Chondrocyte (in vitro differentiated cells): ENCODE measurements at regions not wholly inside any gene's neighbourhood (a gene's known extent, or its start where the extent isn't known, plus 50 kb on each side); places are given as distances from the start of the nearest gene placed in this dataset.

ENCODE experiments used
- DNase-seq: peaks from one replicate; pipeline ENCODE4 v3.0.0; 2021; ENCODE audit warnings: mixed read lengths, low spot score
- H3K27ac Mint-ChIP-seq: one replicate; pipeline ENCODE4 v1.8.0; 2021; ENCODE audit warnings: mild to moderate bottlenecking, moderate library complexity, mixed read lengths; ENCODE audit not compliant: unreplicated experiment
- H3K27me3 Mint-ChIP-seq: 2 replicates; pipeline ENCODE4 v1.8.0; 2021; ENCODE audit warnings: low read depth, mixed read lengths
- H3K36me3 Mint-ChIP-seq: 2 replicates; pipeline ENCODE4 v1.8.0; 2021; ENCODE audit warnings: low read depth, mixed read lengths
- H3K4me1 Mint-ChIP-seq: 2 replicates; pipeline ENCODE4 v1.8.0; 2021; ENCODE audit warnings: low read depth, mild to moderate bottlenecking, mixed read lengths
- H3K4me3 Mint-ChIP-seq: one replicate; pipeline ENCODE4 v1.8.0; 2021; ENCODE audit warnings: mild to moderate bottlenecking, moderate library complexity, mixed read lengths; ENCODE audit not compliant: unreplicated experiment
- H3K9me3 Mint-ChIP-seq: 2 replicates; pipeline ENCODE4 v1.8.0; 2021; ENCODE audit warnings: low read depth, mixed read lengths
- CTCF ChIP-seq: fragments of 200-600 bp; sonication (generic); IDR thresholded peaks from 2 replicates; pipeline ENCODE4 v1.5.0; 2021; ENCODE audit warnings: antibody characterized with exemption, mild to moderate bottlenecking, moderate library complexity

DNA sequence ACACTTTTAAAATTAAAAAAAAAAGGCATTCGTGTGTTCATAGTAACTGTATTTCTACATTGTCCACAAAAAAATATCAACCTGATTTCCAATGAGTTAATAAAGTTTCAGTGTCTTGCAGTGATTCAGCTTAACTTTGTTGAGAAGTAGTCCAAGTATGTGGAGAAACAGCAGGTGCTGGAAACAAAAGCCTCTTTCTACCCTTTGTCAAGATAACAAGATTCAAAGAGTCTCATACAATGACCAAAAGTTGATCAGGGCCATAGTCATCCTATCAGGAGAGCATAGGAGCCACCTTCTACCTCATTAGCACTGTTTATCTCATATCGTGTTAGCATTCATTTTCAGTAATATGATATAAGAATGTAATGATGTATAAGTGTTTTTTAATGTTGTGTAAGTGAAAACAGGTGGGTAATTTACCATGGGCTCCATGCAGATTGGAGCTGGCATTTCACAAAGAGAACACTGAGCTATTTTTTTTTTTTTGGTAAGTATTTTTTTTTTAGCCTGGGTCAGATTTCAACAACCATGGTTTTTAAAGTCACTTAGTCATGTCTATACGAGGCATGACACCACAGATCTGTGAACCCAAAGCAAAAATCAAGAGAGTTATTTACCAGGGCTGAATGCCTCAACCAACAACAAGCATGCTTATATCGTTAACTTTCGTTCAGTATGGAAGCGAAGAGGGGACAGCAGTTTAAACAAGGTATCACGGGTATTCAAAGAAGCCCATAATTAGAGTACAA lies 165.0 kb upstream of the ZNF521 start:
- H3K4me3 Mint-ChIP-seq, result no peak overlapping the region
- H3K36me3 Mint-ChIP-seq, result no peaks in the 10 kb centered on the region
- no peaks in the 10 kb centered on the region for H3K27me3 Mint-ChIP-seq
- DNase-seq, result no peak
- no peak for TF ChIP-seq CTCF
- peaks cover 31% of the 10 kb centered on the region for H3K4me1 Mint-ChIP-seq
- H3K9me3 Mint-ChIP-seq, result no peaks in the 10 kb centered on the region
- H3K27ac Mint-ChIP-seq, result peak overlapping the region; percentile 87

- peaks cover 31% of the 10 kb centered on the region for H3K4me1 Mint-ChIP-seq
- H3K4me3 Mint-ChIP-seq, result no peak overlapping the region
- H3K9me3 Mint-ChIP-seq, result no peaks in the 10 kb centered on the region
- H3K27ac Mint-ChIP-seq, result no peak overlapping the region
- no peaks in the 10 kb centered on the region for H3K27me3 Mint-ChIP-seq
- TF ChIP-seq CTCF, result no peak
- no peak for DNase-seq
- H3K36me3 Mint-ChIP-seq, result no peaks in the 10 kb centered on the region
These were observed 164.2 kb upstream of the ZNF521 start for GRCh38 chr18:25516121-25516520.

GRCh38 chr18:25510096-25510495 lies 158.1 kb upstream of the ZNF521 start:
- H3K4me3 Mint-ChIP-seq, result no peak overlapping the region
- no peaks in the 10 kb centered on the region for H3K36me3 Mint-ChIP-seq
- H3K27me3 Mint-ChIP-seq, result no peaks in the 10 kb centered on the region
- no peak for TF ChIP-seq CTCF
- DNase-seq, result no peak
- H3K4me1 Mint-ChIP-seq, result no peaks in the 10 kb centered on the region
- no peak overlapping the region for H3K27ac Mint-ChIP-seq
- H3K9me3 Mint-ChIP-seq, result no peaks in the 10 kb centered on the region

DNA sequence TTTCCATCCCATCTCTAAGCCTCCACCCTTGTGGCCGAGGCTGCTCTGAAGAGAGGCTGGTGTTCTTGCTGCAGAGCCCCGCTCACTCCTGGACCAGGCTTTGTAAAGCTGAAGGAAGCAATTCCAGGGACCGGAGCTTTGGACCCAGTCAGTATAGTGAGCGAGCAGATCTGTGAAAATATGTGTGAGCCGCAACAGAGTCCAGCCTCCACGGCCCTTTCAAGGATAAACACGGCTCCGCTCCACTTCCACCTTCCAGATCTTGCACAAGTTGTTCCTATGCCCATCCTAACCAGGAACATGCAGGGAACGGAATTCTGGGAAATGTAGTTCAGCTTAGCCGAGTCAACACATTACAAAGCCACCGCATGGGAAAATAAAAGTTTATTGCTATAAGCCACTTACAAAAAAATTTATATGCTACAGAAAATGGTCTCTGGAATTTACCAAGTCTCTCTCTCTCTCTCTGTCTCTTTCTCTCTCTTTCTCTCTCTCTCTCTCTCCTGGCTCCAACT lies 151.7 kb upstream of the ZNF521 start:
- peak overlapping the region; percentile 66 for H3K4me3 Mint-ChIP-seq
- TF ChIP-seq CTCF, result no peak
- H3K4me1 Mint-ChIP-seq, result peaks cover 8% of the 10 kb centered on the region

DNA sequence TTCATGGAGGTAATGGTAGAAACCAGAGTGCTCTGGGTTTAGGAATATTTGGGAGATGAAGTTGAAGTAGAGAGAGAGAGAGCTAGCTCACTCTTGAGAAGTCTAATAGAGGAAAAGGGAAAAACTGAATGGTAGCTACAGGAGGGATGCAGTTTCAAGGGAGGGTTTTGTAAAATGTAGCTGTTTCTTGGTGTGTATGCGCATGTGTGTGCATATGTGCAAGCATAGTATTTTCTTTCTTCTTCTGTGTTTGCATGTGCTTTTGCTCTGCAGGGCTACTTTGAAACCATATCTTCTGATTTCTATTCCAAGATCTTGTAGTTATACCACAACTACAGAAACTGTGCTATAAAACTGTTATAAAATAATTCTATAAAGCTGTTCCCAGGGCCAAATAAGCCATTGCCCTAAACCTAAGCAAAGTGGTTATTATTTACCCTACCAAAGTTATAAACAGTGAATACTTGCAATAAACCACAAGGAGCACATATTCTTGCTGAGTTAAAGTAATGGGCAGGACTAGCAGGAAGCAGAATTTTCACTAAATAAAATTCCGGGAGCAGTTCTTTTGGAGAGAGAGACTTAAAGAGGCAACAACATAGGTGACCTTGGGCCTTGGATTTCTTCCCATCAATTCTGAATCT lies 145.3 kb upstream of the ZNF521 start:
- Mint-ChIP-seq H3K9me3 (peaks cover 23% of the 10 kb centered on the region), H3K36me3 (peaks cover 2% of the 10 kb centered on the region), H3K4me3 (no peak overlapping the region), H3K4me1 (no peaks in the 10 kb centered on the region), H3K27me3 (no peaks in the 10 kb centered on the region), H3K27ac (no peak overlapping the region)
- no peak for DNase-seq
- no peak for TF ChIP-seq CTCF

More for the DNA sequence above, 151.7 kb upstream of the ZNF521 start:
- Mint-ChIP-seq H3K27ac (peak overlapping the region; percentile 56), H3K36me3 (no peaks in the 10 kb centered on the region), H3K9me3 (peaks cover 7% of the 10 kb centered on the region), H3K27me3 (no peaks in the 10 kb centered on the region)
- DNase-seq, result no peak
